IPS-20b (cell line): ENCODE measurements at regions not wholly inside any gene's neighbourhood (a gene's known extent, or its start where the extent isn't known, plus 50 kb on each side); places are given as distances from the start of the nearest gene placed in this dataset.

ENCODE experiments used
- H3K27ac ChIP-seq: one replicate; pipeline ENCODE4 v1.5.1; 2013; ENCODE audit warnings: low read length
- H3K27me3 ChIP-seq: 2 replicates; pipeline ENCODE4 v1.6.1; 2013; ENCODE audit warnings: mild to moderate bottlenecking, low read length, inconsistent platforms; ENCODE audit not compliant: insufficient read depth
- H3K36me3 ChIP-seq: 2 replicates; pipeline ENCODE4 v1.6.1; 2013; ENCODE audit warnings: low read depth, mild to moderate bottlenecking, inconsistent platforms, low read length, moderate library complexity; ENCODE audit not compliant: insufficient read depth
- H3K4me1 ChIP-seq: 2 replicates; pipeline ENCODE4 v1.6.1; 2013; ENCODE audit warnings: mild to moderate bottlenecking, control low read depth, inconsistent platforms, low read length, moderate library complexity; ENCODE audit not compliant: insufficient read depth
- H3K4me3 ChIP-seq: 2 replicates; pipeline ENCODE4 v1.5.1; 2013; ENCODE audit warnings: mild to moderate bottlenecking, low read length, inconsistent platforms
- H3K9ac ChIP-seq: 2 replicates; pipeline ENCODE4 v1.6.1; 2013; ENCODE audit warnings: low read depth, mild to moderate bottlenecking, inconsistent platforms, low read length, moderate library complexity
- H3K9me3 ChIP-seq: 2 replicates; pipeline ENCODE4 v1.6.1; 2013; ENCODE audit warnings: mild to moderate bottlenecking, low read depth, low read length, inconsistent platforms; ENCODE audit not compliant: insufficient read depth

GRCh38 chr6:129967427-129967826 is 51.0 kb upstream of the L3MBTL3 start:
- no peaks in the 10 kb centered on the region for H3K36me3 ChIP-seq
- H3K9ac ChIP-seq, result no peak overlapping the region

GRCh38 chr6:129966125-129966524 is 52.3 kb upstream of the L3MBTL3 start:
- Histone ChIP-seq H3K9ac (no peak overlapping the region), H3K27ac (no peak overlapping the region), H3K27me3 (no peaks in the 10 kb centered on the region), H3K9me3 (0 out of 2 replicates have a peak, but pooled peaks cover 5% of the 10 kb centered on the region), H3K36me3 (no peaks in the 10 kb centered on the region), H3K4me3 (no peak overlapping the region), H3K4me1 (peaks cover 13% of the 10 kb centered on the region; the same call in 1 of the 2 replicates)

More at GRCh38 chr6:129967427-129967826, 51.0 kb upstream of the L3MBTL3 start:
- Histone ChIP-seq H3K4me1 (peaks cover 13% of the 10 kb centered on the region; the same call in 1 of the 2 replicates), H3K27me3 (no peaks in the 10 kb centered on the region), H3K27ac (no peak overlapping the region), H3K4me3 (no peak overlapping the region), H3K9me3 (0 out of 2 replicates have a peak, but pooled peaks cover 5% of the 10 kb centered on the region)

DNA sequence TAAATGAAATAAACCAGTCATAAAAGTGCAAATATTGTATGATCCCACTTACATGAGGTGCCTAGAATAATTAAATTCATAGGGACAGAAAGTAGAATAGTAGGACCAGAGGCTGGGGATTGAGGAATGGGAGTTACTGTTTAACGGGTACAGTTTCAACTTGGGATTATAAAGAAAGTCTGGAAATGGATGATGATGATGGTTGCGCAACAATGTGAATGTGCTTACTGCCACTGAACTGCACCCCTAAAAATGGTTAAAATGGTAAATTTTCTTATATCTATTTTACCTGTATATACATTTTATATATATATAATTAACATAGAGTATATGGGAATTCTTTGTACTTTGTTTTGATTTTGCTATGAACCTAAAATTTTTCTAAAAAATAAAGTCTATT is 53.3 kb upstream of the L3MBTL3 start:
- H3K4me1 ChIP-seq, result peaks cover 13% of the 10 kb centered on the region; the same call in 1 of the 2 replicates
- no peak overlapping the region for H3K4me3 ChIP-seq
- H3K9me3 ChIP-seq, result 0 out of 2 replicates have a peak, but pooled peaks cover 5% of the 10 kb centered on the region
- no peaks in the 10 kb centered on the region for H3K36me3 ChIP-seq
- no peaks in the 10 kb centered on the region for H3K27me3 ChIP-seq
- no peak overlapping the region for H3K9ac ChIP-seq
- no peak overlapping the region for H3K27ac ChIP-seq

DNA sequence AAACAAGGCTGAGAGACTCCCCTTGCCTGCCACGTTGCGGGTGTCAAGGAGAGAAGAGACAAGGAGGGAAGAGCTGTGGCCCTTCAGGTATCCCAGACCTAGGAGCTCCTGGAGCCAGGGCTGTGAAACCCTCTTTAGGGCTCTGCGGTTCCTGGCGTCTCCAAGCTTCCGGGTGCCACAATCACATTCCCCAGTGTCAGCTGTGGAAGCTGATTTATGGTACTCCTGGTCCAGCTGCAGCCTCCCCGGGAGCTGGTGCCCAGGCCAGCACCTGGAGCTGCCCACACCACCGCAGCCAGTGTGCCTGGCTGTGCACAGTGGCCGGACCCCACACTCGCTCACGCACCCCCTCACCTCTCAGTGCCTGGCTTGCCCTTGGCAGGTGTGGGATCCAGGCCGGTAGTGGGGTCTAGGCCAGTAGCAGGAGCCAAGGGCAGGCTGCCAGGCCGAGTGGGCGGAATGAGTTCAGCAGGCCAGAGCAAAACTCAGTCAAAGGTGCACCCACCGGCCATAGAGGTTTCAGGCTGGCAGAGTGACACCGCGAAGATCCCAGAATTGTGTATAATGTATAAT is 58.9 kb upstream of the L3MBTL3 start:
- 0 out of 2 replicates have a peak, but pooled peaks cover 2% of the 10 kb centered on the region for H3K9me3 ChIP-seq
- H3K36me3 ChIP-seq, result no peaks in the 10 kb centered on the region
- no peak overlapping the region for H3K4me3 ChIP-seq
- H3K4me1 ChIP-seq, result 0 out of 2 replicates have a peak, but pooled peaks cover 5% of the 10 kb centered on the region
- H3K27me3 ChIP-seq, result no peaks in the 10 kb centered on the region
- H3K9ac ChIP-seq, result no peak overlapping the region
- no peak overlapping the region for H3K27ac ChIP-seq

DNA sequence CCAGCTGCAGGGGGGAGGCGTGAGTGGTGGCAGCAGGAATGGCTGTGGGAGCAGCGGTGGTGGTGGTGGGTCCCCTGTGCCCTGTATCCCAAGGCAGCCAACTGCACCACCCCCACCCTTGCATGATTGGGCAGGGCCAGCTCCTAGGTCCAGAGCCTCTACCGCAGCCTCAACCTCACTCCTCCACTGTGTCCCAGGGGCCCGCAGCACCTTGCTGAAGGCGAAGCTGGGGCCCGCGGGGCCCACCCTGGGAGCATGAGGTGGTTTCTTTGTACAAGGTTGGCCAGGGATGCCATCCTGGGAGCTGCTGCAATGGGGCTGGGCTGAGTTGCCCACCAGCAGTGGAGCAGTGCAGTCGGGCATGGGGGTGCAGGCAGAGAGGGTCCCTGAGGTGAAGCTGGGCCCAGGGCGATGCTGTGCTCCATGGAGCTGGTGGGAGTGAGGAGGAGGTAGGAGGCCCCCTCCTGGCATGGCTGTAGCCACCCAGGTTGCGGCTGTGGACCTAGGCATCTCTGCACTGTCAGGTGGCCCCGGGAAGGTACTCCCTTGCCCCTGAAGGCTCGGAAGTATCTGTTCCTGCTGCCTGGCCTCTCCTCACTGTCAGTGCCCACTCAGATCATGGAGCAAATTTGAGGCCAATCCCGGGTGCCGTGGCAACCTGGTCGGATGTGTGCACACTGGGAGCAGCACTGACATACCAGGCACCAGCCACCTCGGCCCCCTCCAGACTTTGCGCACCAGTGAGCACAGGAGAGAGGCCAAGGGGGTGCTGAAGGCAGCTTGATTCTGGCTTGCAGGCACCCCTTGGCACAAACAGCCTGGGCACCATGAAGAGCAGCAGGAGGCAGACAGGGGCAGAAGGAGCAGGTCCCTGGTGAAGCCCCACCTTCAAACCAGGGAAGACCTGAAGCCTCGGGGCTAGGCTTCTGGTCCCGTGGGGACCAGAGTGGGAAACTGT is 60.2 kb upstream of the L3MBTL3 start:
- H3K9ac ChIP-seq, result no peak overlapping the region
- H3K27ac ChIP-seq, result no peak overlapping the region
- no peaks in the 10 kb centered on the region for H3K36me3 ChIP-seq
- H3K4me1 ChIP-seq, result 0 out of 2 replicates have a peak, but pooled peaks cover 5% of the 10 kb centered on the region
- H3K27me3 ChIP-seq, result no peaks in the 10 kb centered on the region
- no peaks in the 10 kb centered on the region for H3K9me3 ChIP-seq
- H3K4me3 ChIP-seq, result no peak overlapping the region

- no peak overlapping the region for H3K9ac ChIP-seq
- H3K9me3 ChIP-seq, result no peaks in the 10 kb centered on the region
- H3K27me3 ChIP-seq, result no peaks in the 10 kb centered on the region
- no peak overlapping the region for H3K4me3 ChIP-seq
- no peaks in the 10 kb centered on the region for H3K36me3 ChIP-seq
- H3K4me1 ChIP-seq, result 0 out of 2 replicates have a peak, but pooled peaks cover 5% of the 10 kb centered on the region
- no peak overlapping the region for H3K27ac ChIP-seq
These were observed 62.8 kb upstream of the L3MBTL3 start for GRCh38 chr6:129955584-129955983.

DNA sequence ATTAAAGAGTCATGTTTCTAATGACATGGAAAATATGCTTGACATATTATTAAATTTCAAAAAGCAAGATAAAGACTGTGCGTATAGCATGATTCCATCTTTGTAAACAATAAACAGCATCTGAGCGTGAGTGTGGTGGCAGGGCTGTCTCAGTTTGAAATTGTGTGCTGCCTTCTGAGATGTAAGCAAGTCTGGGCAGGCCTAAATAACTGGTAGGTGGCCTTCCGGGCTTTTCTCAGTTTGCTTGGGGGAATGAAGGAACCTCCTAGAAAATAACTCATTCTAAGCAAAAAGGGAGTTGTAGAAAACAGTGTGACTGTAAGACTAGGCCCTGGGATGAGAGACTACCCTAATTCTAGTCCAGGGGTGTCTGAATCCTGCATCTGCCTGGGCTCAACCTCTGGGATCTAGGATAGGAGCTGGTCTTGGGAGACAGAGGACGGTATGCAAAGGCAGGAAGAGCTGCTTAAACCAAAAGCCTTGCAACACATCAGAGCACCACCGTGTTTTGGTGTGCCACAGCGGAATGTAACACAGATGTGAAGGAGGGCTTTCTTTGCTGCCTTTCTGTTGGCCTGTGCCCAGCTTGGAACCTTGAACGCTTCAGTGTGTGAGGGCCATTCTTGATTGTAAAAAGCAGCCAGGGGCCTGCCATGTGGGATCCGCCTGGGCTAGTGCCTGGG is 63.5 kb upstream of the L3MBTL3 start:
- Histone ChIP-seq H3K27me3 (no peaks in the 10 kb centered on the region), H3K27ac (no peak overlapping the region), H3K9me3 (no peaks in the 10 kb centered on the region), H3K36me3 (no peaks in the 10 kb centered on the region), H3K4me3 (no peak overlapping the region), H3K4me1 (0 out of 2 replicates have a peak, but pooled peaks cover 5% of the 10 kb centered on the region), H3K9ac (no peak overlapping the region)

DNA sequence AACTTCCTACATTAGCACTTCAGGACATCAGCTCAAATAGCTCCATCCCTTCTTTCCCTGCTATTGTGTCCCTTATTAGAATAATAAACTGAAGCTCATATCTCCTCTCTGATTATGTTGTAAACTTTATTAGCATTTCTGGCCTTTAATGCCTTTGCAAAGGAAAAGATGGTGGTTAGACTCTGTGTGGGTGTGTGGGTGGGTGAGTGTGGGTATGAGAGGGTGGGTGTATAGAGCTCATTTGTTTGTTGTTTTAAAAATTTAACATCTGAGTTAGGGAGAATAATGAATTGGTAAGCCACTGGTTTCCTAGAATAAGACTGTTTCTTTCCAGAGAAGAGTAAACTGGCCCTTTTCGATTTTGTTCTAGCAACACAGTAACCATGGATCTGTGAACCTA is 70.6 kb upstream of the L3MBTL3 start:
- Histone ChIP-seq H3K27ac (no peak overlapping the region), H3K9ac (no peak overlapping the region), H3K4me3 (no peak overlapping the region), H3K9me3 (no peaks in the 10 kb centered on the region), H3K27me3 (no peaks in the 10 kb centered on the region), H3K4me1 (peaks cover 18% of the 10 kb centered on the region), H3K36me3 (no peaks in the 10 kb centered on the region)

- peaks cover 18% of the 10 kb centered on the region for H3K4me1 ChIP-seq
- no peaks in the 10 kb centered on the region for H3K36me3 ChIP-seq
- H3K27me3 ChIP-seq, result no peaks in the 10 kb centered on the region
- no peaks in the 10 kb centered on the region for H3K9me3 ChIP-seq
- peak overlapping the region; percentile 42 for H3K27ac ChIP-seq
- H3K9ac ChIP-seq, result peak overlapping the region; percentile 39; the same call in 1 of the 2 replicates
- H3K4me3 ChIP-seq, result 0 out of 2 replicates have a peak overlapping the region, but pooled peaks have one; percentile 26
These were observed 71.8 kb upstream of the L3MBTL3 start for GRCh38 chr6:129946439-129947140.

- Histone ChIP-seq H3K4me3 (no peak overlapping the region), H3K9ac (no peak overlapping the region), H3K27me3 (no peaks in the 10 kb centered on the region), H3K4me1 (peaks cover 18% of the 10 kb centered on the region), H3K27ac (no peak overlapping the region), H3K36me3 (no peaks in the 10 kb centered on the region), H3K9me3 (no peaks in the 10 kb centered on the region)
These were observed 74.6 kb upstream of the L3MBTL3 start for GRCh38 chr6:129943637-129944271.
